ENCODE measurements at regions not wholly inside any gene's neighbourhood (a gene's known extent, or its start where the extent isn't known, plus 50 kb on each side); places are given as distances from the start of the nearest gene placed in this dataset.

- TF ChIP-seq CTCF (IDR thresholded peaks at IDR 0.05) (no peak), EZH2 (IDR thresholded peaks at IDR 0.05; ENCODE audit: borderline replicate concordance, insufficient read depth, low read depth, low read length, poor library complexity, severe bottlenecking) (no peak)
Measured at GRCh38 chr7:13308423-13308822, 621.0 kb downstream of the ARL4A start.
